SU-DHL-6 (cell line): ENCODE measurements at regions not wholly inside any gene's neighbourhood (a gene's known extent, or its start where the extent isn't known, plus 50 kb on each side); places are given as distances from the start of the nearest gene placed in this dataset.

ENCODE experiments used
- H2AFZ ChIP-seq: fragments of 200-600 bp; sonication (generic); 2 replicates; pipeline ENCODE4 v1.6.1; 2014; ENCODE audit warnings: low read depth, mild to moderate bottlenecking, moderate library complexity, mixed read lengths, antibody characterized with exemption, low read length; ENCODE audit not compliant: severe bottlenecking
- H3F3A ChIP-seq: fragments of 200-600 bp; shearing (Covaris generic); 2 replicates; pipeline ENCODE4 v1.6.0; 2016; ENCODE audit warnings: antibody characterized with exemption, mild to moderate bottlenecking; ENCODE audit not compliant: insufficient read depth
- H3K27ac ChIP-seq: fragments of 200-600 bp; sonication (generic); 2 replicates; pipeline ENCODE4 v1.5.1; 2016; ENCODE audit warnings: low read depth, mild to moderate bottlenecking, low read length, moderate library complexity, mixed read lengths
- H3K27me3 ChIP-seq: fragments of 200-600 bp; sonication (generic), shearing (Covaris generic); 2 replicates; pipeline ENCODE4 v1.6.0; 2014; ENCODE audit warnings: mild to moderate bottlenecking, low read length
- H3K36me3 ChIP-seq: fragments of 200-600 bp; sonication (generic); 2 replicates; pipeline ENCODE4 v1.6.1; 2014; ENCODE audit warnings: mild to moderate bottlenecking, low read length, mixed read lengths
- H3K4me2 ChIP-seq: fragments of 300-600, 200-600 bp; shearing (Covaris generic), sonication (generic); 2 replicates; pipeline ENCODE4 v1.6.0; 2014; ENCODE audit warnings: low read length, low read depth, mild to moderate bottlenecking; ENCODE audit not compliant: poor library complexity, severe bottlenecking
- H3K4me3 ChIP-seq: fragments of 200-600 bp; sonication (generic); 2 replicates; pipeline ENCODE4 v1.5.1; 2014; ENCODE audit warnings: antibody characterized with exemption, low read length, mild to moderate bottlenecking, mixed read lengths; ENCODE audit not compliant: insufficient read depth, poor library complexity, severe bottlenecking
- H3K79me2 ChIP-seq: fragments of 200-600 bp; sonication (generic); 2 replicates; pipeline ENCODE4 v1.6.1; 2014; ENCODE audit warnings: mild to moderate bottlenecking, low read length, moderate library complexity; ENCODE audit not compliant: insufficient read depth
- H3K9ac ChIP-seq: fragments of 200-600 bp; sonication (generic); 2 replicates; pipeline ENCODE4 v1.7.0; 2014; ENCODE audit warnings: mild to moderate bottlenecking, low read length
- H3K9me2 ChIP-seq: fragments of 200-600 bp; sonication (generic); replicated peaks from 2 replicates; pipeline ENCODE4 v1.6.1; 2014; ENCODE audit warnings: low read length; ENCODE audit not compliant: insufficient read depth
- H3K9me3 ChIP-seq: fragments of 200-600 bp; sonication (generic); 2 replicates; pipeline ENCODE4 v1.6.1; 2014; ENCODE audit warnings: low read length, mixed read lengths; ENCODE audit not compliant: insufficient read depth
- H4K20me1 ChIP-seq: fragments of 200-600 bp; sonication (generic); 2 replicates; pipeline ENCODE4 v1.6.1; 2014; ENCODE audit warnings: low read depth, mild to moderate bottlenecking, antibody characterized with exemption, low read length, moderate library complexity, mixed read lengths
- CTCF ChIP-seq: fragments of 200-600 bp; sonication (generic); IDR thresholded peaks from one replicate; pipeline ENCODE4 v1.5.1; 2017; ENCODE audit warnings: antibody characterized with exemption, mild to moderate bottlenecking, low read length, moderate library complexity; ENCODE audit not compliant: insufficient read depth, poor library complexity, severe bottlenecking
- EZH2phosphoT487 ChIP-seq: fragments of 200-600 bp; sonication (generic), shearing (Covaris generic); conservative IDR thresholded peaks from 2 replicates; pipeline ENCODE4 v1.6.1; 2018; ENCODE audit warnings: mild to moderate bottlenecking, antibody characterized with exemption, low read length, moderate library complexity, mixed read lengths

GRCh38 chr16:85341972-85342695, 229.9 kb upstream of the CIBAR2 start:
- Histone ChIP-seq H3K4me3 (no peak overlapping the region), H3K27me3 (no peaks in the 10 kb centered on the region), H3F3A (no peaks in the 10 kb centered on the region), H3K27ac (no peak overlapping the region), H3K9ac (no peak overlapping the region), H4K20me1 (no peaks in the 10 kb centered on the region), H3K4me2 (no peak overlapping the region), H2AFZ (no peak overlapping the region), H3K79me2 (no peaks in the 10 kb centered on the region), H3K9me3 (no peaks in the 10 kb centered on the region), H3K36me3 (no peaks in the 10 kb centered on the region), H3K9me2 (no peaks in the 10 kb centered on the region)
- TF ChIP-seq CTCF (no peak), EZH2phosphoT487 (no peak)

- H4K20me1 ChIP-seq: no peaks in the 10 kb centered on the region
- no peaks in the 10 kb centered on the region for H3K36me3 ChIP-seq
- H3K9me3 ChIP-seq: no peaks in the 10 kb centered on the region
- TF ChIP-seq EZH2phosphoT487 (no peak), CTCF (no peak)
- H3K9ac ChIP-seq: no peak overlapping the region
- no peak overlapping the region for H3K27ac ChIP-seq
- H3F3A ChIP-seq: no peaks in the 10 kb centered on the region
- H2AFZ ChIP-seq: no peak overlapping the region
- H3K9me2 ChIP-seq: no peaks in the 10 kb centered on the region
- no peak overlapping the region for H3K4me2 ChIP-seq
- H3K79me2 ChIP-seq: no peaks in the 10 kb centered on the region
- H3K4me3 ChIP-seq: no peak overlapping the region
- no peaks in the 10 kb centered on the region for H3K27me3 ChIP-seq
Observed at GRCh38 chr16:85344502-85345128, 232.3 kb upstream of the CIBAR2 start.

- no peaks in the 10 kb centered on the region for H3F3A ChIP-seq
Observed at GRCh38 chr16:85345129-85345639, 232.9 kb upstream of the CIBAR2 start.

More at GRCh38 chr16:85345129-85345639, 232.9 kb upstream of the CIBAR2 start:
- H2AFZ ChIP-seq: no peak overlapping the region
- no peak overlapping the region for H3K4me3 ChIP-seq
- H3K27me3 ChIP-seq: no peaks in the 10 kb centered on the region
- H3K9ac ChIP-seq: no peak overlapping the region
- TF ChIP-seq EZH2phosphoT487: no peak
- no peak for TF ChIP-seq CTCF
- H3K79me2 ChIP-seq: no peaks in the 10 kb centered on the region
- H3K36me3 ChIP-seq: no peaks in the 10 kb centered on the region
- no peaks in the 10 kb centered on the region for H3K9me2 ChIP-seq
- H4K20me1 ChIP-seq: no peaks in the 10 kb centered on the region
- H3K4me2 ChIP-seq: no peak overlapping the region
- H3K27ac ChIP-seq: no peak overlapping the region
- H3K9me3 ChIP-seq: no peaks in the 10 kb centered on the region
